CD8-positive, alpha-beta memory T cell (primary cell): ENCODE measurements at regions not wholly inside any gene's neighbourhood (a gene's known extent, or its start where the extent isn't known, plus 50 kb on each side); places are given as distances from the start of the nearest gene placed in this dataset.
"Not testable (repeated sequence)": the region's sequence is repeated elsewhere in the genome, so short reads cannot be mapped to it uniquely, and the experiment has no call there.

Source experiments
- CTCF ChIA-PET: fragments of 350-600 bp; sonication (Branson Sonifier 250); formaldehyde crosslinking; loops from one replicate; lab custom pipeline; 2021; ENCODE audit warnings: antibody characterized with exemption; lab: Charles Lee
- POLR2A ChIA-PET: fragments of 350-600 bp; sonication (Branson Sonifier 250); formaldehyde crosslinking; loops from one replicate; lab custom pipeline; 2021; ENCODE audit warnings: antibody characterized with exemption; lab: Charles Lee
- DNase-seq, 5 donors: peaks; one replicate each; pipeline versions ENCODE4 v3.0.0 to v3.0.0-alpha.2; 2020 to 2022; ENCODE audit warnings: mixed read lengths in 1 of 5
- H3K27ac ChIP-seq: one replicate; pipeline ENCODE4 v1.7.0; 2013; ENCODE audit warnings: low read depth, mild to moderate bottlenecking, low read length, moderate library complexity
- H3K27me3 ChIP-seq: 2 replicates; pipeline ENCODE4 v1.7.0; 2013; ENCODE audit warnings: low read length, mild to moderate bottlenecking; ENCODE audit not compliant: insufficient read depth, poor library complexity, severe bottlenecking
- H3K36me3 ChIP-seq: 2 replicates; pipeline ENCODE4 v1.7.0; 2013; ENCODE audit warnings: mild to moderate bottlenecking, low read length, moderate library complexity; ENCODE audit not compliant: insufficient read depth
- H3K4me1 ChIP-seq: 2 replicates; pipeline ENCODE4 v1.7.0; 2013; ENCODE audit warnings: mild to moderate bottlenecking, low read length, moderate library complexity; ENCODE audit not compliant: insufficient read depth
- H3K4me3 ChIP-seq: 2 replicates; pipeline ENCODE4 v1.7.0; 2013; ENCODE audit warnings: mild to moderate bottlenecking, low read length
- H3K9me3 ChIP-seq: 2 replicates; pipeline ENCODE4 v1.7.0; 2013; ENCODE audit warnings: mild to moderate bottlenecking, low read length
- H3K27ac Mint-ChIP-seq, 8 donors: one replicate each; pipeline ENCODE4 v1.8.0; 2020 to 2021; ENCODE audit warnings: mixed read lengths in 8 of 8, mild to moderate bottlenecking in 6 of 8, inconsistent platforms in 3 of 8, moderate library complexity in 3 of 8
- H3K27me3 Mint-ChIP-seq, 2 donors: one replicate each; pipeline ENCODE4 v1.8.0; 2020 to 2021; ENCODE audit warnings: mixed read lengths in 2 of 2, mild to moderate bottlenecking in 1 of 2, moderate library complexity in 1 of 2
- H3K36me3 Mint-ChIP-seq, 3 donors: one replicate each; pipeline ENCODE4 v1.8.0; 2020 to 2021; ENCODE audit warnings: mixed read lengths in 3 of 3, inconsistent platforms in 1 of 3, mild to moderate bottlenecking in 1 of 3
- H3K4me1 Mint-ChIP-seq, 3 donors: one replicate each; pipeline ENCODE4 v1.8.0; 2020 to 2021; ENCODE audit warnings: mixed read lengths in 3 of 3, inconsistent platforms in 1 of 3, mild to moderate bottlenecking in 1 of 3
- H3K4me3 Mint-ChIP-seq, 7 donors: one replicate each; pipeline ENCODE4 v1.8.0; 2020 to 2021; ENCODE audit warnings: mixed read lengths in 7 of 7, mild to moderate bottlenecking in 6 of 7, moderate library complexity in 4 of 7, inconsistent platforms in 2 of 7
- H3K9me3 Mint-ChIP-seq, 5 donors: one replicate each; pipeline ENCODE4 v1.8.0; 2020 to 2022; ENCODE audit warnings: mixed read lengths in 5 of 5, mild to moderate bottlenecking in 3 of 5, moderate library complexity in 2 of 5, inconsistent platforms in 1 of 5

DNA sequence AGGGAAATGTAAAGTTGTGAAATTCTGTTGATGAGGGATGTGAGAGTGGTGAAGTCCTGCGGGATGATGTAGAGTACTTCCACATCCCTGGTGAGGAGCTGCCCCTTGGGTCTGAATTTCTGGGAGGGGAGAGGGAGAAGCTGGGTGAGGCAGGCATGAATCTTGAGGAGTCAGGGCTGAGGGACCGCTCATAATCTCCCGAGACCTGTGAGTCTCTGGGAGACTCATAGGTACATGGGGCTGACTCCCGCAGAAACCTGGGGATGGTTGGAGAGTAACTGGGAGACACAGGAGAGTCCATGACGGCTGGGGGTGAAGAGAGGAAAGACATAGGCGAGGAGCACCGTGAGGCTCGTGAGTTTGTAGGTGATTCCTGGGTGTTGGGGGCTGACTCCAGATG, 126.2 kb upstream of the ANKRD30BL start:
- H3K27me3 Mint-ChIP-seq, H3K36me3 ChIP-seq, H3K27me3 ChIP-seq, POLR2A ChIA-PET, H3K9me3 ChIP-seq, H3K4me1 ChIP-seq, H3K27ac Mint-ChIP-seq, H3K36me3 Mint-ChIP-seq, CTCF ChIA-PET, H3K4me1 Mint-ChIP-seq, DNase-seq, H3K27ac ChIP-seq, H3K4me3 ChIP-seq, H3K9me3 Mint-ChIP-seq, H3K4me3 Mint-ChIP-seq: not testable (repeated sequence)

DNA sequence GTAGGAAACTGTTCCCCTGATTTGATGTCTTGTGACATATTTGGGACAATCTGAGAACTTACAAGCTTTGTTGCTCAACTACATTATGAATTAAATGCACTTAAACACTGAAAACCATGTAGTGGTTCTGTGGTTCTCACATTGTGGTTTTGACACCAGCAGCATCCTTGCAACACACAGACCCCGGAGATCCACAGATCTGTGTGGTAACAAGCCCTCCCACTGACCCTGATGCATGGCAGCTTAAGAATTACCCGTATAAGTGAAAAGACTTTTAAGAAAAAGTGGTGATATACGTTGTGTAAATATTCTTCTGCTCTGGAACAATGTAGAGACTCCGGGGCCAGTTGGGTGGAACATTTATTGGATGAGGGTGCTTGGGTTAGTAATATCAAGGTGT, 127.4 kb upstream of the ANKRD30BL start:
- H3K27me3 Mint-ChIP-seq, H3K9me3 Mint-ChIP-seq, CTCF ChIA-PET, H3K4me1 Mint-ChIP-seq, H3K4me1 ChIP-seq, H3K27ac ChIP-seq, H3K36me3 Mint-ChIP-seq, H3K27ac Mint-ChIP-seq, H3K9me3 ChIP-seq, H3K4me3 ChIP-seq, DNase-seq, H3K4me3 Mint-ChIP-seq, H3K36me3 ChIP-seq, H3K27me3 ChIP-seq, POLR2A ChIA-PET: not testable (repeated sequence)

DNA sequence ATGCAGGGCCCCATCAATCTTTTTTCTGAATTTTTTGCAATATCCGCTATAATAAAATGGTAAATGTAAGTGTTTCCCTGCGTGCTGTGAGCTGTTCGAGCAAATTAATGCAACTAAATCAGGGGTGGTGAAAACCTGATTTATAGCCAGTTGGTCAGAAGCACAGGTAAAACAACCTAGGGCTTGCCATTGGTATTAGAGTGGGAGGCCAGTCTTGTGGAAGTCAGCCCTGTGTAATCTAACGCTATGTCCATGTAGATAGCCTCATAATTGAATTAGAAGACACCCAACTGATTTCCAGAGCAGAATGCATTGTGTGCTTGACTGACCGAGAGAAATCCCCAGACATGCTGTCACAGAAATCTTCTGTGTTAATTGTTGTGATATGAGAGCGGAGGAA, 126.8 kb upstream of the GPR39 start:
- H3K27ac Mint-ChIP-seq, CTCF ChIA-PET, H3K4me3 ChIP-seq, POLR2A ChIA-PET, H3K27me3 ChIP-seq, H3K36me3 ChIP-seq, H3K27ac ChIP-seq, H3K36me3 Mint-ChIP-seq, H3K9me3 ChIP-seq, H3K4me1 ChIP-seq, DNase-seq, H3K4me1 Mint-ChIP-seq, H3K27me3 Mint-ChIP-seq, H3K9me3 Mint-ChIP-seq, H3K4me3 Mint-ChIP-seq: not testable (repeated sequence)

DNA sequence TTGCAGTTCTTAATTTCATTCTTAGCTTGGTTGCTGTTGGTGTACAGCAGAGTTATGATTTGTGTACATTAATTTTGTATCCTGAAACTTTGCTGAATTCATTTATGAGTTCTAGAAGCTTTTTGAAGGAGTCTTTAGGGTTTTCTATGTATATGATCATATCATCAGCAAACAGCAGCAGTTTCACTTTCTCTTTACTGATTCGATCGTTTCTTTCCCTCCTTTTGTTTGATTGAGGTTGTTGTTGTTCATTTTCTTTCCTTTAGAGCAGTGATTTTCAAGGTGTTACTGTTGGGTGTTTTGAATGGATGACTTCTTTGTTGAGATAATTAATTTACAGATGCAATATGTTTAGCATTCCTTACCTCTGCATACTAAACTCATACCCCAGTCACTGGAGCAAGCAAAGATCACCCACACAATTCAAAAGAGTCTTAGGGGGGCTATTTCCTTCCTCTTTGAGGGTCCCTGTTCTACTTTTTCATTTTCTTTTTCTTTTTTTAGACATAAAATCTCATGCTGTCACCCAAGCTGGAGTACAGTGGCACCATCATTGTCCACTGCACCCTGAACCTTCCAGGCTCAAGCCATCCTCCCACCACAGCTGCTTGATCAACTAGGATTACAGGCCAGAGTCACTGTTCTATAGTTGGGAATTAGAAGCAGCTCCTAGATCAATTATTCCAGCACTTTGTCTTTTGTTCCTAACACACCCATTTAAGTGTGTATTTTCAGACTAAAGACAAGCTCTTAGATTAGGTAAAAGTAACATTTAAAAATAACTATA, 115.8 kb upstream of the GPR39 start:
- DNase-seq, H3K36me3 Mint-ChIP-seq, H3K27ac ChIP-seq, POLR2A ChIA-PET, H3K4me3 ChIP-seq, H3K4me1 Mint-ChIP-seq, CTCF ChIA-PET, H3K9me3 Mint-ChIP-seq, H3K27me3 Mint-ChIP-seq, H3K9me3 ChIP-seq, H3K36me3 ChIP-seq, H3K27me3 ChIP-seq, H3K4me1 ChIP-seq: not testable (repeated sequence)
- Mint-ChIP-seq H3K4me3 (peak overlapping the region in 6 of 7 donors; percentile 55 to 90 (median 73)), H3K27ac (peak overlapping the region in 3 of 8 donors; percentile 26 to 81 (median 60))

DNA sequence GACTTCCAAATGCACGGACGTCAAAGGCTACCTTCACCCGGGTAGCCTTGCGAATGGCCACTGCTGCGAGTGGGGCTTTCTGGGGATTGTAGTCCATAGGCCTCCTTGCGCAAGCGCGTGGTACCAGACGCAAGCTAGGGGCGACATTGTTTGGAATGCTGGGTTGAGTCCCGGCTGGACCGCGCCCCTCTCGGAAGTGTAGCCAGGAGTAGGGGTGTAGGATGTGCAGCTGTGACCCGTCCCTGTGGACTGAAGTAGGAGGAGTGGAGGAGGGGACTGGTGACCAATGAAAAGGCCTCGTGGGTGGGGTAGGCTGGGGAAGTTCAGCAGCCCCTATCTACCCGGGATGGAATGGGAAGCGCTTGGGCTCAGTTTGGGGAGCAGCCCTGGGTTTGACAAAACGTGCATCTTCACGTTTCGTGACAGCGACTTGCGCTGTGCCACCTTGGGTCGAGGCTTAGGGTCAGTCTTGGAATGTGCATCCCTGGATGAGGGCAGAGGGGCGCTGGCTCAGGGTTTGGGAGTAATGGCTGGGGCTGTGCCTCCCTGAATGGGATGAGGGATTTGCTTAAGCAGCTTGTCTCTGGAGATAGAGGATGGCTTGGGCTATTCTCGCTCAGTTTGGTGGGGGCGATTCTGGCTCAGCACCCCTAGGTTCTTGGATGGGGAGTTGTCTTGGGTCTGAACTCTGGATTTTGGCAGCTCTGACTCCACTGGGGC, 111.8 kb upstream of the GPR39 start:
- H3K27ac ChIP-seq, H3K9me3 ChIP-seq, H3K4me3 ChIP-seq, H3K27me3 ChIP-seq, H3K4me1 Mint-ChIP-seq, H3K4me3 Mint-ChIP-seq, H3K9me3 Mint-ChIP-seq, DNase-seq, H3K4me1 ChIP-seq, H3K36me3 Mint-ChIP-seq, H3K36me3 ChIP-seq, H3K27ac Mint-ChIP-seq, POLR2A ChIA-PET, CTCF ChIA-PET, H3K27me3 Mint-ChIP-seq: not testable (repeated sequence)

DNA sequence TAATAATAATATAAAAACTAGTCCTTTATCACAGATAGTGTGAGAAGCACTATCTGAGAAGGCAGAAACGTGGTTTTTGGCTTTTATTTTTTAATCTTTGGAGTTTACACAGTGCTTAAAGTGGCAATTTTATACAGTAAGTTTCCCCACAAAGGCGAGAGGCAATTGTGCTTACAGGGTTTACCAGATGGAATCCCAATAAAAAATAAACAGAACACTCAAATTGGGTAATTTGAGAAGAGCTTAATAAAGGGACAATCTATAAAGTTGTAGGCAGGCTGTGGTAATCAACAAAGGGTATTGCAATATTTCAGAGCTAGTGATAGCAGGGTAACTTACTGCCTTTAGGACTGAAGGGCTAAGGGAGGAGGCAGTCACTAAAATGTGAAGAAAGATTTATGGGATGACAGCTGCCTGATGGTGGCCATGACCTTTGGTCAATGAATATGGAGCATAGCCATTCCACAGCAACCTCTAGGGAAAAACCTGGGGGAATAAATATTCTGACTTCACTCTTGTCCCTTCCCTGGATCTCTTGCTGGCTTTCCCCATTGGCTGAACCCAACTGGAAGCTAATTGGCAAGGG, 108.9 kb upstream of the GPR39 start:
- POLR2A ChIA-PET, H3K4me3 ChIP-seq, H3K9me3 ChIP-seq, CTCF ChIA-PET, H3K36me3 Mint-ChIP-seq, H3K4me1 ChIP-seq, H3K27ac ChIP-seq, H3K4me1 Mint-ChIP-seq, H3K27me3 ChIP-seq, H3K27ac Mint-ChIP-seq, H3K36me3 ChIP-seq, H3K27me3 Mint-ChIP-seq, DNase-seq, H3K4me3 Mint-ChIP-seq, H3K9me3 Mint-ChIP-seq: not testable (repeated sequence)

DNA sequence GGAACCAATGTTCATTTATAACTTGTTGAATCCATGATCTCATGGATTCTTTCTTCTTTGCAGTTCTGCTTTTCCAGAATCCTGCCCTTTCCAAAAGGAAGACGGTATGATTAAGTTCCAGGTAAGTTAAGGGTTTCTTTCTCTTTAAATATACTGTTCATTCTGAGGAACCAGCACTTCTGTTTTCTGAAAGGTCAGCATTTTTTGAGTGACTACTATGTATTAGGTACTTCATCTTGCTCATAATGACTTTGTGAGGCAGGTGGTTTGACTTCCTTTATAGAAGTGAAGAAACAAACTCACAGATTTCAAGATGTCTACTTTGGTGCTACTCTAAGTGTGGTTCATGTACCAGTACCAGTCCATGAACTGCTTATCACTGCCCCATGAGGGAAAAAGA, 107.4 kb upstream of the GPR39 start:
- H3K4me3 Mint-ChIP-seq, POLR2A ChIA-PET, H3K36me3 ChIP-seq, H3K4me3 ChIP-seq, H3K27ac ChIP-seq, DNase-seq, H3K4me1 ChIP-seq, H3K4me1 Mint-ChIP-seq, H3K27me3 ChIP-seq, H3K9me3 Mint-ChIP-seq, CTCF ChIA-PET, H3K36me3 Mint-ChIP-seq, H3K27ac Mint-ChIP-seq, H3K9me3 ChIP-seq, H3K27me3 Mint-ChIP-seq: not testable (repeated sequence)

DNA sequence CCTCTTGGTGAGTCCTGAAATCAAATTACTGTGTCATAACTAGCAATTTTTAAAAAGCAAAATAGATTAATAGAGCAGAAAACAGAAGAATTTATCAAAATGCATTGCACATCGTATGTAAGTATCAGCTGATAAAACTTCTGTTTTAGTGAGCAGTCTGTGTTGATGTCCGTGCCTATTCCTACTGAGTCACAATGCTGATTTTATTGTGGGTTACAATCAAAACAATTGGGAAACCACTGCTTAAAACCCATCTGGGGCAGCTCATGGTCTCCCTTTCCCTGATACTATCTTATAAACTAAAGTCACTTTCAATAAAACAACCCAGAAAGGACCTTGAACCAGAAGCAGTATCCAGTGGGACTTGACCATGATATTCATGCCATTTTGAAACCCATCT, 101.1 kb upstream of the GPR39 start:
- H3K36me3 Mint-ChIP-seq, H3K27ac ChIP-seq, H3K9me3 ChIP-seq, H3K4me1 Mint-ChIP-seq, H3K27me3 Mint-ChIP-seq, POLR2A ChIA-PET, H3K9me3 Mint-ChIP-seq, DNase-seq, CTCF ChIA-PET, H3K36me3 ChIP-seq, H3K4me1 ChIP-seq, H3K27me3 ChIP-seq, H3K27ac Mint-ChIP-seq, H3K4me3 Mint-ChIP-seq, H3K4me3 ChIP-seq: not testable (repeated sequence)
